Germinal center (tissue), 1 donor: ENCODE measurements at regions not wholly inside any gene's neighbourhood (a gene's known extent, or its start where the extent isn't known, plus 50 kb on each side); places are given as distances from the start of the nearest gene placed in this dataset.

ENCODE experiments used
- DNase-seq: peaks from one replicate; pipeline ENCODE4 v3.0.0; 2012; ENCODE audit warnings: mixed read lengths, low spot score

GRCh38 chr2:65737452-65738011 lies 305.1 kb upstream of the SPRED2 start:
- no peak for DNase-seq

- no peak for DNase-seq
These were observed 299.1 kb upstream of the SPRED2 start for GRCh38 chr2:65731476-65731875.

GRCh38 chr2:65730186-65730585 lies 297.8 kb upstream of the SPRED2 start:
- no peak for DNase-seq

- no peak for DNase-seq
These were observed 296.8 kb upstream of the SPRED2 start for GRCh38 chr2:65729246-65729645.

DNA sequence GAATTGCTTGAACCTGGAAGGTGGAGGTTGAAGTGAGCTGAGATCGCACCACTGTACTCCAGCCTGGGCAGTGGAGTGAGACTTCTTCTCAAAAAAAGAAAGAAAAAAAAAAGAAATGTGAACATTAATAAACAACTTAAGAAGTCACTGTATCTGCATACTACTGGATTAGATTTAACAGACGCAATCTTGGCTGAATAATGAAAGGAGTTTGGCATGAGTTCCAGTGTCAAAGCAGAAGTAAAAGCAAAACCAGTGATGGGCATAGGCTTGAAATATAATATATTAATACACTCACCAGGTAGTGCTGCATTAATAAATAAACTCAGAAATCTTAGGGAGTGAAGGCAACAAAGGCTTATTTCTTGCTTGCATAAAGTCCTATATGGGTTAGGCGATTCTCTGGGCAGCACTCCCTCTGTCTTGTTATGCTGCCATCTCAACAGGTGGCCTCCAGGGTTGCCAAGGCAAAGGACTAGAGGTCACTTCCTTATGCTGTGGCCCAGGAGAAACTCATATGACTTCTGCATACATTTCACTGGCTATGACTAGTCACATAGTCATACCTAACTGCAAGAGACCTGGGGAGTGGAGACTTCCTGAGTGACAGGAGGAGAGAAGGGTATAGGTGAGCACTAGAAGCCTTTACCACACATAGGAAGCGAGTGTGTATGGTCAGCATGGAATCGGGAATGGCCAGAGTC lies 296.2 kb upstream of the SPRED2 start:
- no peak for DNase-seq

DNA sequence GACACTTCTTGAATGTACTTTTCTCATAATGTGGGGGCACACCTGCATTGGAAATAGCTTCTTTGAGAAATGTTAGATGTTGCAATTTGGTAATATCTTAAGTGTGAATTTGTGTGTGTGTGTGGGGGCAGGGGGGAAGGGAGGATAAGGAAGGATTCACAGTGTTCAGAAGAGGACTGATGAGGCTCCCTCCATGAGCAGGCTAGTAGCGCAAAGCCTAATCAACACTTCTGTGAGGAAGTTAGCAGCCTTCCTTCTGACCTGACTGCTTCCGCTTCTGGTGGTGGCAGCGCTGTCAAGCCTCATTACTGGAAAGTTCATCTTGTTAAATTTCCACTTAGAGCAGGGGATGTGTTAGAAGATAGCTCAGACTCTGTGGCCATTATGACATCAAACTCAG lies 295.4 kb upstream of the SPRED2 start:
- DNase-seq: no peak

DNA sequence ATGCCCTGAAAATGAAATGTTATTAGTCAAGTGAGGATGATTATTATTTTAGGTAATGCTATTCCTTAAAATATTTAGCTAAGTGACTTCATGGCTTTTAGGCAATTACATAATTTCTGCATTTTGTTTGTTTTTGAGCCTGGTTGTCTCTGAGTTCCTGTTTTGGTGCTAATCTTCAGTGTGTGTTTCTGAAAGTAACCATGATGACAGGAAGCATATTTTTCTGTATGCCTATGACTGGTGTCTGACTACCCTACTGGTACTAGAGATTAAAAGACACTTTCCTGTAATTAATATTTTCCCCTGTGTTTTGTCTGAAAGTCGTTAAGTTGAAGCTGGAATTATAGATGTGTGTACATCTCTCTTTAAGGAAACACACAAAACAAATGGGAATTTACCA lies 295.0 kb upstream of the SPRED2 start:
- no peak for DNase-seq

DNA sequence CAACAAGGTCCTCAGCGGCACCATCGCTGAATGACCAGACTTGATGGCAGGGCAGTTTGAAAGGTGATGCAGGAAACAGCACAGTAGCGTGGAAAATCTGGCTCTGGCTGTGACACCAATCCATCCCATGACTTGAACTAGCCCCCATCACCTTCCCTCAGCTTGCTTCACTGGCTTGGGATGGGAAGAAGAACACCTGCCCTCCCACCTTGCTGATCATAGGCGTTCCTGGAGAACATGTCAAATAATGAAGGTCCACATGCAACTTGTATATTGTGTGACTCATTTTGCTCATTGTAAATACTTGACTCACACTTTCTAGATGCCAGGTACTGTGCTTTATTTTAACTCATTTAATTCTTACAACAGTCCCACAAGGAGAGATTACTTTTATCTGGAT lies 292.4 kb upstream of the SPRED2 start:
- DNase-seq: no peak

DNA sequence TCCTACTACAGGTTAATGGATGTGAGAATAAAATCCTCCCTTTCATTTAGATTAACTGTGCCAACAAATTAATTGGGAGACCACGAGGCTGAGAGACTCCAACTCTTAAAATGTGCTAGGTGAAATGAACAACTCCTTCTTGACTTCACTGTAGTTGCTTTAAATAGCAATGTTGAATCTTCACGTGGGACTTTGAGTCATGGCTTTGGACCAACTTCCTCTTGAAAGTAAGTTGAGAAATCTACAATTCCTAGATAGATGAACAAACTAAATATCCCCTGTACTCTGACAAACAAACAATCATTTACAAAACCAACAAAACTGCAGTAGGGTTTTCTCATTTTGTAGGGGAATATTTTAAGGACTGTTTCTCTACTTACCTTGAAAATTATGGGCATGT lies 291.9 kb upstream of the SPRED2 start:
- no peak for DNase-seq

- DNase-seq: no peak
These were observed 289.8 kb upstream of the SPRED2 start for GRCh38 chr2:65722028-65722778.

DNA sequence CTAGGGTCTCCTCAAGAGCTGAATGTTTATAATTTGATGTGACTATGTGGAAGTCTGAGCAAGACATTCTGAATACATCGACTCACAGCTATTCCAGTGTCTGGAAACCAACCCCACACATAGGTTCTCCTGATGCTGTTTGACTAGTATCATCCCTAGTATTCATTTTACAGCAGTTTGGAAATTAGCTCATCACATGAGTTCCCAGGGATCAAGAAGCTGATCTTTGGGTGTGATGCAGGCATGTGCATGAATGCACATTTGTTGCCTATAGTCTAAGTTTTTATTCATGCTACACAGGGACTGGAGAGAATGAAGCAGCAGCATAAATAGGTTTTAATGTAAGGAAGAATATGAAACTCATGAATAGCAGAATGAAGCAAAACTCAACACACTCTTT lies 284.3 kb upstream of the SPRED2 start:
- DNase-seq: no peak

DNA sequence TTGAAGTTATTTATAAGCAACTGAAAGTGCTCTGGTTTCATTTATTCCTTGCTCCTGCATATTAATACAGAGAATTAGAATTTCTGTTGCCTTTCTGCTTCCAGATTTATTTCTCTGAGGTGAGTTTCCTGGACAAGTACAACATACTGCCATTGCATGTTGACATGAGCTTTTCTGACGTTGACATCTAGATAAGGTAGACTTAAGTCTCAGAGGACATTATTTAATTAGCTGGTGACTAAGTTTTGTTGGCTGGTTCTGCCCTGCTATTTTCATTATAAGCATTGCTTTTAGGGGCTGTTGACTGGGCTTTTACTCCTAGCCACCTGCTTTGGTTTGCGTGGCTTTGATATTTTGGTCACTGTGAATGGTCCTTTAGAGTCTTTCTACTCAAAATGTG lies 282.9 kb upstream of the SPRED2 start:
- DNase-seq: no peak

GRCh38 chr2:65714866-65715265 lies 282.5 kb upstream of the SPRED2 start:
- DNase-seq: no peak

- DNase-seq: no peak
These were observed 279.5 kb upstream of the SPRED2 start for GRCh38 chr2:65711863-65712262.

- DNase-seq: peak; percentile 14
These were observed 278.4 kb upstream of the SPRED2 start for GRCh38 chr2:65710779-65711295.

- DNase-seq: no peak
These were observed 278.0 kb upstream of the SPRED2 start for GRCh38 chr2:65710356-65710755.

DNA sequence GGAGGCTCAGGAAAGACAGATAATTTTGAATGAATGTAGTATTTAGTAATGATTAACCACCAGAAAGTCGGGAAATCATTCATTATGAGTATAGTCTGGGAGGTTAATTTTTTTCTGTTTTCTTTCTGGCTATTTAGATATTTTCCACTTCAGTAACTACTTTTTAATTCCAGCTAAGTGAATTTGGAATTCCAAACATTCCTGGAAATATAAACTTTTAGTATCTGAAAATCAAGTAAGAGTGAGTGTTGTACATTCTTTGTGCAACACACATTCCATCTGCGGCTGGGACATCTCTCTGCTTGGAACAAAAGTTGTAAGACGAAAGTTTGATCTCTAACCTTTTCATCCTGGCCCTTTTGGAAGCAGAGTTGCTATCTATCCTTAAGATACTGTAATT lies 275.7 kb upstream of the SPRED2 start:
- no peak for DNase-seq

GRCh38 chr2:65706411-65706810 lies 274.0 kb upstream of the SPRED2 start:
- no peak for DNase-seq

DNA sequence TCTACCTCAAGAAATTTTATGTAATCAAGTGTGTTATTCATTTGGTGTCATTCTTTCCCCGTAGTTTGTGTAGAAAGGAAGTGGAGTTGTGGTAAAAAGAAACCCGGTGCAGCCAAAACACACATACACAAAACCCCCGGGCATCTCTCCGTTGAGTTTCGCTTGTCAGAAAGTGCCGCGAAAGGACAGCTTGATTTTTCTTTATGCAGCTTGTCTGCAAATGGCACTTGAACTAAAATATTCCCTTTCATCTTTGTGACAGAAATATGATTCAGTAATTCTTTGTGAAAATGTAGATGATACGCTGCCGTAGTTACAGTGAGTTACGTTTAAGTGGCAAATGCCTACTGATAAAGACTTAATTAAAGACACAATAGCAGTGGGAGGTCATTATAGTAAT lies 268.8 kb upstream of the SPRED2 start:
- no peak for DNase-seq

- no peak for DNase-seq
These were observed 268.3 kb upstream of the SPRED2 start for GRCh38 chr2:65700720-65701119.

DNA sequence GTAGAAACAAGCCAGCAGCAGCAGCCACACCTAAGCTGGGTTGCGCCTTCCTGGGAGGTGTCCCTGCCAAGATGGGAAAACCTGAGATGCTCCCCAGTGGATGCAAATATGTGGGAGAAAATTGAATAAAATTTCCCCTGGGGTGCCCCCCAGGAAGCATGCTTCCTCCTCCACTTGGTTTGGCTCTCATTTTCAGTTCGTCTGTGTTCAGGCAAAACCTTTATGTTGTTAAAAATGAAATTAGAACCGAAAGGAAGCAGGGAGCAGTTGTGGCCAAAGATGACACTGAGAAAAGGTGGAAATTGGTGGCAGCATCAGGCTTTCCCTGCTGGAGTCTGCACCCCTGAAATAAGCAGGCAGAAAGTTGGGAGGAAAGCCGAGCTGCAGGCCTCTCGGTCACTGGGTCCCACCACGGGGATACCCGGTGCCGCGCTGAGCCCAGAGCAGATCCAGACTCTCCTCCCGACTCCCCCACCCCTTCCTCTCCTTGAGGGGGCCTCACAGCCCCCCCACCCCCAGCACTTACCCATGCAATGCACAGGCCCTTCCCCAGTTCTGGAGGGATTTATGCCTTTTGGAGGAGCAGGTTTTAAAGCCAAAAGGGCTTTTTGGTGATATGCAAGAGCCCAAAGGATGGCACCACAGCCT lies 267.7 kb upstream of the SPRED2 start:
- DNase-seq: no peak

DNA sequence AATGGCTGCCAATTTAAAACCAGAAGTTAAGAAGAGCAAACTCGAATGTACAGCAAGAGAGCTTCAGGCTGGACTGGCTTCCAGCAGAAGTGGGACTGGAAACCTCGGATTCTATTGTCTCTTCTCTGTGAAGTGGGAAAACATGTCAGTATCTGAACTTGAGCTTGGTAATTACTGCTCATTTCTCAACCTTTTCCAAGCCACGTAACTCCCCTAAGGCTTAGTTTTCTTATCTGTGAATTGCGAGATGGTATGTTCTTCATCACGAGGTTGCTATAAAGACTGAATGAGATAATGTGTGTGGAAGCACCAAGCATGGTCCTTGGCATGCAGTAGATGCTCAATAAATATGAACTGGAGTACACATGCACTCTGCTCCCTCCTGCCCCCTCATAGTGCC lies 259.4 kb upstream of the SPRED2 start:
- no peak for DNase-seq
